HFF-Myc (cell line): ENCODE measurements at regions not wholly inside any gene's neighbourhood (a gene's known extent, or its start where the extent isn't known, plus 50 kb on each side); places are given as distances from the start of the nearest gene placed in this dataset.
"Not testable (repeated sequence)": the region's sequence is repeated elsewhere in the genome, so short reads cannot be mapped to it uniquely, and the experiment has no call there.

Experiments
- DNase-seq: peaks from one replicate; pipeline ENCODE4 v3.0.0-alpha.2; 2011; ENCODE audit warnings: low read depth; ENCODE audit errors: extremely low read depth
- H3K4me3 ChIP-seq: replicated peaks from 2 replicates; pipeline ENCODE4 v1.5.1; 2011; ENCODE audit warnings: low read depth, mild to moderate bottlenecking, control low read depth, low read length
- TF ChIP-seq, protein P1 (sequence below): IDR thresholded peaks from 2 replicates; pipeline ENCODE4 v1.5.1; 2012; ENCODE audit warnings: mild to moderate bottlenecking, low read depth, low read length, control low read depth; ENCODE audit errors: missing control alignments

DNA sequence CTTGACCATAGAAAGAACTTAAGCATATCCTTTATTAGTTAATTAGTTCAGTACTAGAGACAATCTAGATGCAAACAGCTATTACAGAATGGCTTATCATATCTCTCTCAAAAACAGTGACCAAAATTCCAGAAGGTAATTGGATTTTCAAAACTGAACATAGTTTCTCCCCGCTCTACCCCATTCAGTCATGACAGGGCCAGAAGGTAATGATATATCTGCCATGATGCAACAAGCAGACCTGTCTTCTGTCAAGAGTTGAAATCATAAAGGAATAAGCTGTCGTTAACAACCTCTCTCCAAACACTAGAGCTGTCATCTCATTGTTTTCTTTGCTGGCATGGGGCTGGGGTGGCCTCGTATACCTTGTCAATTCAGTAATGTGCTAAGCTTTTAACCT is 200.5 kb upstream of the POU5F2 start:
- TF ChIP-seq, protein P1, sequence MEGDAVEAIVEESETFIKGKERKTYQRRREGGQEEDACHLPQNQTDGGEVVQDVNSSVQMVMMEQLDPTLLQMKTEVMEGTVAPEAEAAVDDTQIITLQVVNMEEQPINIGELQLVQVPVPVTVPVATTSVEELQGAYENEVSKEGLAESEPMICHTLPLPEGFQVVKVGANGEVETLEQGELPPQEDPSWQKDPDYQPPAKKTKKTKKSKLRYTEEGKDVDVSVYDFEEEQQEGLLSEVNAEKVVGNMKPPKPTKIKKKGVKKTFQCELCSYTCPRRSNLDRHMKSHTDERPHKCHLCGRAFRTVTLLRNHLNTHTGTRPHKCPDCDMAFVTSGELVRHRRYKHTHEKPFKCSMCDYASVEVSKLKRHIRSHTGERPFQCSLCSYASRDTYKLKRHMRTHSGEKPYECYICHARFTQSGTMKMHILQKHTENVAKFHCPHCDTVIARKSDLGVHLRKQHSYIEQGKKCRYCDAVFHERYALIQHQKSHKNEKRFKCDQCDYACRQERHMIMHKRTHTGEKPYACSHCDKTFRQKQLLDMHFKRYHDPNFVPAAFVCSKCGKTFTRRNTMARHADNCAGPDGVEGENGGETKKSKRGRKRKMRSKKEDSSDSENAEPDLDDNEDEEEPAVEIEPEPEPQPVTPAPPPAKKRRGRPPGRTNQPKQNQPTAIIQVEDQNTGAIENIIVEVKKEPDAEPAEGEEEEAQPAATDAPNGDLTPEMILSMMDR = no peak
- DNase-seq = no peak
- no peak overlapping the region for H3K4me3 ChIP-seq

DNA sequence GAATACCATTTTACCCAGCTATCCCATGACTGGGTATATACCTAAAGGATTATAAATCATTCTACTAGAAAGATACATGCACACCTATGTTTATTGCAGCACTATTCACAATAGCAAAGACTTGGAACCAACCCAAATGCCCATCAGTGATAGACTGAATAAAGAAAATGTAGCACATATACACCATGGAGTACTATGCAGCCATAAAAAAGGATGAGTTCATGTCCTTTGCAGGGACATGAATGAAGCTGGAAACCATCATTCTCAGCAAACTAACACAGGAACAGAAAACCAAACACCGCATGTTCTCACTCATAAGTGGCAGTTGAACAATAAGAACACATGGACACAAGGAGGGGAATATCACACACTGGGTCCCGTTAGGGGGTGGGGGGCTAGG is 191.9 kb upstream of the POU5F2 start:
- not testable (repeated sequence) for DNase-seq, H3K4me3 ChIP-seq

DNA sequence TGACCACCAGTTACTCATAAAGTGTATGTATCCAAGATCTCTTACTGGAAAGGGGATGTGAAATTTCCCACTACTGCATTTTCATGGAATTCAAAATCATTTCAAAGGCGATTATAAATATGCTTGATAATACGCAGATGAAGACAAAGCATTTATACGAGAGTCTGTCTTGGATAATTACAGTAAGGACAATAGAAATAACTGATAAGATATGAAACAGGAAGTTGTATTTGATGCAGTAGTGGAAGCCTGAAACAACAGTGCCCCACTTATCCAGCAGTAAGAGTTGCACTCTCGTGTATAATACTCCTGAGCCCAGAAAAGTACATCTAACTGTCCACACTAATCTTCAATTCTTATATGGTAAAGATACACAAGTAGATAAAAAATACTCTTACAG is 188.7 kb upstream of the POU5F2 start:
- TF ChIP-seq, protein P1 = no peak
- no peak overlapping the region for H3K4me3 ChIP-seq
- no peak for DNase-seq

GRCh38 chr5:93929131-93929530 is 187.7 kb upstream of the POU5F2 start:
- no peak overlapping the region for H3K4me3 ChIP-seq
- DNase-seq = peak; percentile 4
- TF ChIP-seq, protein P1 = no peak

- no peak overlapping the region for H3K4me3 ChIP-seq
- peak; percentile 17 for DNase-seq
- TF ChIP-seq, protein P1 = no peak
Measured at GRCh38 chr5:93926831-93927620, 185.6 kb upstream of the POU5F2 start.

DNA sequence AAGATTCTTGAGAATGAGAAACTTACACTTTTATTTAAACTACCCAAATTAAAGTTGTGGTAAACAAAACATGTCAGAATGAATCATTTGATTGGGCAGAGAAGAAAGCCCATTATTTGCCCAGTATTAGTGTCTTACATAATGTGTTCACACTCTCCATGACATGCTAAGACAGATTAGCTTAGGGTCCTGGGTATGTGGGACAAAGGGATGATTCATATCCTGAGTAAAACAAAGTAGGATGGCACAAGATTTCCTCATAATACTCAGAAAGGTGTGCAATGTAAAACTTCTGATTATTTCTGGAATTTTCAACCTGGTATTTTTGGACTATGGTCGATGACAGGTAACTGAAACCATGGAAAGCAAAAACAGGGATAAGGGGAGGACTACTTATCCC is 183.9 kb upstream of the POU5F2 start:
- TF ChIP-seq, protein P1 = no peak
- no peak overlapping the region for H3K4me3 ChIP-seq
- no peak for DNase-seq

- no peak overlapping the region for H3K4me3 ChIP-seq
- no peak for DNase-seq
- TF ChIP-seq, protein P1 = no peak
Measured at GRCh38 chr5:93924628-93925027, 183.2 kb upstream of the POU5F2 start.
